NT2/D1 (cell line): ENCODE measurements at regions not wholly inside any gene's neighbourhood (a gene's known extent, or its start where the extent isn't known, plus 50 kb on each side); places are given as distances from the start of the nearest gene placed in this dataset.

Experiments
- SUZ12 ChIP-seq: IDR thresholded peaks from 2 replicates; pipeline ENCODE4 v1.6.1; 2011; ENCODE audit not compliant: insufficient read length, insufficient read depth; ENCODE audit errors: extremely low read depth
- YY1 ChIP-seq: IDR thresholded peaks from 2 replicates; pipeline ENCODE4 v1.6.1; 2011; ENCODE audit not compliant: insufficient read length, insufficient read depth

DNA sequence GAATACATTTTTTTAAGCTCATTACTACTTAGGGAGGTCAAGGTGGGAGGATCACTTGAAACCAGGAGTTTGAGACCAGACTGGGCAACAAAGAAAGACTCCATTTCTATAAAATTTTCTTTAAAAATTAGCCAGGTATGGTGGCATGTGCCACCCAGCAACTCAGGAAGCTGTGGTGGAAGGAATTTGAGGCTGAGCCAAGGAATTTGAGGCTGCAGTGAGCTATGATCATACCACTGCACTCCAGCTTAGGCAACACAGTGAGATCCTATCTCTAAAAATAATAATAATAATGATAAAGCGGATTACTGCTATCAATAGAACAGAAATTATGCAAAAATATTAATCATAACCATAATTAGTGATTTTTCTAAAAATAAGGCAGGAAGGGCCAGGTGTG is 170.3 kb downstream of the COPRS start:
- no peak for TF ChIP-seq YY1
- TF ChIP-seq SUZ12: no peak
